ENCODE measurements at regions not wholly inside any gene's neighbourhood (a gene's known extent, or its start where the extent isn't known, plus 50 kb on each side); places are given as distances from the start of the nearest gene placed in this dataset.

- Histone ChIP-seq H3K9me3 (no peaks in the 10 kb centered on the region), H3K27ac (no peak overlapping the region), H3K27me3 (replicated peaks; ENCODE audit: insufficient read depth) (no peaks in the 10 kb centered on the region), H3K4me1 (replicated peaks) (no peaks in the 10 kb centered on the region), H3K36me3 (no peaks in the 10 kb centered on the region), H3K4me3 (no peak overlapping the region)
- WGBS, result 97% methylated on average over 4 of the region's 4 CpGs
- DNase-seq (ENCODE audit: low spot score), result no peak
- TF ChIP-seq POLR2AphosphoS5 (IDR thresholded peaks at IDR 0.05), result no peak
- no peak for TF ChIP-seq CTCF (IDR thresholded peaks at IDR 0.05)
- no peak for TF ChIP-seq POLR2A (IDR thresholded peaks at IDR 0.05)
- intact Hi-C loops (cut with DNase I), result no loop called here
Observed at GRCh38 chr7:36016648-36017047, 136.4 kb upstream of the EEPD1 start.

- DNase-seq (ENCODE audit: low spot score), result no peak
- WGBS, result 97% methylated on average over 7 of the region's 7 CpGs
- no peak for TF ChIP-seq POLR2AphosphoS5 (IDR thresholded peaks at IDR 0.05)
- TF ChIP-seq CTCF (IDR thresholded peaks at IDR 0.05), result no peak
- TF ChIP-seq POLR2A (IDR thresholded peaks at IDR 0.05), result no peak
- Histone ChIP-seq H3K4me3 (no peak overlapping the region), H3K27me3 (replicated peaks; ENCODE audit: insufficient read depth) (no peaks in the 10 kb centered on the region), H3K9me3 (no peaks in the 10 kb centered on the region), H3K27ac (no peak overlapping the region), H3K4me1 (replicated peaks) (no peaks in the 10 kb centered on the region), H3K36me3 (no peaks in the 10 kb centered on the region)
- intact Hi-C loops (cut with DNase I), result no loop called here
Observed at GRCh38 chr7:36017111-36017510, 135.9 kb upstream of the EEPD1 start.

- TF ChIP-seq POLR2A (IDR thresholded peaks at IDR 0.05), result no peak
- no peak for TF ChIP-seq POLR2AphosphoS5 (IDR thresholded peaks at IDR 0.05)
- TF ChIP-seq CTCF (IDR thresholded peaks at IDR 0.05), result no peak
- H3K4me3 ChIP-seq, result no peak overlapping the region
- 92% methylated on average over 7 of the region's 7 CpGs for WGBS
- H3K36me3 ChIP-seq, result no peaks in the 10 kb centered on the region
- H3K9me3 ChIP-seq, result no peaks in the 10 kb centered on the region
- no peaks in the 10 kb centered on the region for H3K27me3 ChIP-seq (replicated peaks; ENCODE audit: insufficient read depth)
- H3K27ac ChIP-seq, result no peak overlapping the region
- intact Hi-C loops (cut with DNase I), result no loop called here
- no peak for DNase-seq (ENCODE audit: low spot score)
- no peaks in the 10 kb centered on the region for H3K4me1 ChIP-seq (replicated peaks)
Observed at GRCh38 chr7:36018816-36019484, 134.1 kb upstream of the EEPD1 start.

- Histone ChIP-seq H3K27me3 (replicated peaks; ENCODE audit: insufficient read depth) (no peaks in the 10 kb centered on the region), H3K4me1 (replicated peaks) (no peaks in the 10 kb centered on the region), H3K4me3 (no peak overlapping the region), H3K9me3 (no peaks in the 10 kb centered on the region), H3K36me3 (no peaks in the 10 kb centered on the region), H3K27ac (no peak overlapping the region)
- no peak for TF ChIP-seq POLR2A (IDR thresholded peaks at IDR 0.05)
- no peak for TF ChIP-seq CTCF (IDR thresholded peaks at IDR 0.05)
- TF ChIP-seq POLR2AphosphoS5 (IDR thresholded peaks at IDR 0.05), result no peak
- intact Hi-C loops (cut with DNase I), result no loop called here
- WGBS, result 100% methylated on average over 4 of the region's 4 CpGs
- DNase-seq (ENCODE audit: low spot score), result no peak
Observed at GRCh38 chr7:36019538-36019937, 133.5 kb upstream of the EEPD1 start.

- no peak for DNase-seq (ENCODE audit: low spot score)
- H3K27me3 ChIP-seq (replicated peaks; ENCODE audit: insufficient read depth), result no peaks in the 10 kb centered on the region
- no peaks in the 10 kb centered on the region for H3K4me1 ChIP-seq (replicated peaks)
- H3K9me3 ChIP-seq, result no peaks in the 10 kb centered on the region
- intact Hi-C loops (cut with DNase I), result no loop called here
- WGBS, result 88% methylated on average over 7 of the region's 7 CpGs
- no peaks in the 10 kb centered on the region for H3K36me3 ChIP-seq
- H3K4me3 ChIP-seq, result no peak overlapping the region
- TF ChIP-seq POLR2A (IDR thresholded peaks at IDR 0.05), result no peak
- TF ChIP-seq POLR2AphosphoS5 (IDR thresholded peaks at IDR 0.05), result no peak
- TF ChIP-seq CTCF (IDR thresholded peaks at IDR 0.05), result no peak
- no peak overlapping the region for H3K27ac ChIP-seq
Observed at GRCh38 chr7:36019980-36020379, 133.1 kb upstream of the EEPD1 start.
